MV-4-11 (cell line): ENCODE measurements at regions not wholly inside any gene's neighbourhood (a gene's known extent, or its start where the extent isn't known, plus 50 kb on each side); places are given as distances from the start of the nearest gene placed in this dataset.

ENCODE experiments used
- DNase-seq: peaks from one replicate; lab custom pipeline; 2025; lab: John Stamatoyannopoulos, UW

- DNase-seq, result no peak
Measured at GRCh38 chr5:89041249-89041779, 158.3 kb upstream of the MEF2C start.

GRCh38 chr5:89036704-89037489, 153.9 kb upstream of the MEF2C start:
- DNase-seq, result no peak

GRCh38 chr5:89036166-89036565, 153.2 kb upstream of the MEF2C start:
- no peak for DNase-seq

GRCh38 chr5:89034588-89034987, 151.6 kb upstream of the MEF2C start:
- no peak for DNase-seq

GRCh38 chr5:89030798-89031197, 147.8 kb upstream of the MEF2C start:
- no peak for DNase-seq

- no peak for DNase-seq
Measured at GRCh38 chr5:89028595-89029285, 145.8 kb upstream of the MEF2C start.

- DNase-seq, result no peak
Measured at GRCh38 chr5:89024045-89024444, 141.1 kb upstream of the MEF2C start.

- no peak for DNase-seq
Measured at GRCh38 chr5:89020926-89021610, 138.1 kb upstream of the MEF2C start.

GRCh38 chr5:89016741-89017303, 133.8 kb upstream of the MEF2C start:
- DNase-seq, result no peak

- DNase-seq, result no peak
Measured at GRCh38 chr5:89015409-89015808, 132.4 kb upstream of the MEF2C start.

GRCh38 chr5:89011778-89012711, 129.1 kb upstream of the MEF2C start:
- DNase-seq, result no peak

GRCh38 chr5:89010512-89010911, 127.5 kb upstream of the MEF2C start:
- no peak for DNase-seq

GRCh38 chr5:89008291-89008690, 125.3 kb upstream of the MEF2C start:
- DNase-seq, result no peak

- DNase-seq, result no peak
Measured at GRCh38 chr5:89005990-89006389, 123.0 kb upstream of the MEF2C start.

GRCh38 chr5:89004379-89004778, 121.4 kb upstream of the MEF2C start:
- no peak for DNase-seq

GRCh38 chr5:89003563-89004036, 120.6 kb upstream of the MEF2C start:
- no peak for DNase-seq

GRCh38 chr5:88999853-89000252, 116.9 kb upstream of the MEF2C start:
- DNase-seq, result no peak

- no peak for DNase-seq
Measured at GRCh38 chr5:88997937-88998336, 115.0 kb upstream of the MEF2C start.

GRCh38 chr5:88984040-88984439, 101.1 kb upstream of the MEF2C start:
- DNase-seq, result peak; percentile 11

- no peak for DNase-seq
Measured at GRCh38 chr5:88979726-88980125, 96.7 kb upstream of the MEF2C start.

GRCh38 chr5:88979244-88979643, 96.3 kb upstream of the MEF2C start:
- peak; percentile 84 for DNase-seq
